ENCODE measurements at regions not wholly inside any gene's neighbourhood (a gene's known extent, or its start where the extent isn't known, plus 50 kb on each side); places are given as distances from the start of the nearest gene placed in this dataset.

GRCh38 chr4:85368240-85368639 lies 106.7 kb upstream of the ARHGAP24 start:
- TF ChIP-seq CTCF (IDR thresholded peaks at IDR 0.05) = no peak
- no peak for TF ChIP-seq POLR2A (IDR thresholded peaks at IDR 0.05)
